ENCODE measurements at regions not wholly inside any gene's neighbourhood (a gene's known extent, or its start where the extent isn't known, plus 50 kb on each side); places are given as distances from the start of the nearest gene placed in this dataset.
A peak's percentile ranks its signal among the peaks of the same experiment; 100 is the strongest.

DNA sequence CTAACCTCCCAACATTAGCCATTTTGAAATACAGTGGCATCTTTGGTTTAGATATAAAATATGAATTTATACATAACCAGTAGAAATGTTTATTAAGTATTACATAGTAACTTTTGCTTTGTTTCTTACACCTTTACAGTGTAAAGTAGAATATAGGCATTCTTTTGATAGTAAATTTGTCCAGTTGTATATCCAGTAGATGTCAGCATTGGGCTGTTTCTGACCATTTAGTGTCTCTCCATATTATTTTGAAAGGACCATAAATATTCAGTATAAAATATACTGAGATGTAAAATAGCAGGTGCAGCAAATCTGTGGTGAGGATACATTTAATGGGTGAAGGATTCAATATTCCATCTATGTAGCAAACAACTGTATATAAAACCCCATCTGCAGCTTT, 115.8 kb upstream of the ZRANB2 start:
- H3K79me2 ChIP-seq (ENCODE audit: control insufficient read depth, low read length) = no peaks in the 10 kb centered on the region
- H3K4me2 ChIP-seq (ENCODE audit: low read length) = no peak overlapping the region
- H3K27ac ChIP-seq (ENCODE audit: low read depth, low read length) = no peak overlapping the region
- H3K4me3 ChIP-seq (ENCODE audit: low read length) = no peak overlapping the region
- no peaks in the 10 kb centered on the region for H3F3A ChIP-seq (ENCODE audit: control insufficient read depth, insufficient read depth)
- H3K36me3 ChIP-seq (ENCODE audit: control insufficient read depth, low read length) = no peaks in the 10 kb centered on the region
- H4K20me1 ChIP-seq (ENCODE audit: control insufficient read depth, insufficient read depth, low read depth, low read length) = no peaks in the 10 kb centered on the region
- TF ChIP-seq EZH2phosphoT487 (IDR thresholded peaks at IDR 0.05; ENCODE audit: borderline replicate concordance, low read length) = no peak
- TF ChIP-seq, protein P1, sequence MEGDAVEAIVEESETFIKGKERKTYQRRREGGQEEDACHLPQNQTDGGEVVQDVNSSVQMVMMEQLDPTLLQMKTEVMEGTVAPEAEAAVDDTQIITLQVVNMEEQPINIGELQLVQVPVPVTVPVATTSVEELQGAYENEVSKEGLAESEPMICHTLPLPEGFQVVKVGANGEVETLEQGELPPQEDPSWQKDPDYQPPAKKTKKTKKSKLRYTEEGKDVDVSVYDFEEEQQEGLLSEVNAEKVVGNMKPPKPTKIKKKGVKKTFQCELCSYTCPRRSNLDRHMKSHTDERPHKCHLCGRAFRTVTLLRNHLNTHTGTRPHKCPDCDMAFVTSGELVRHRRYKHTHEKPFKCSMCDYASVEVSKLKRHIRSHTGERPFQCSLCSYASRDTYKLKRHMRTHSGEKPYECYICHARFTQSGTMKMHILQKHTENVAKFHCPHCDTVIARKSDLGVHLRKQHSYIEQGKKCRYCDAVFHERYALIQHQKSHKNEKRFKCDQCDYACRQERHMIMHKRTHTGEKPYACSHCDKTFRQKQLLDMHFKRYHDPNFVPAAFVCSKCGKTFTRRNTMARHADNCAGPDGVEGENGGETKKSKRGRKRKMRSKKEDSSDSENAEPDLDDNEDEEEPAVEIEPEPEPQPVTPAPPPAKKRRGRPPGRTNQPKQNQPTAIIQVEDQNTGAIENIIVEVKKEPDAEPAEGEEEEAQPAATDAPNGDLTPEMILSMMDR (IDR thresholded peaks at IDR 0.05; ENCODE audit: low read depth, low read length, poor library complexity, severe bottlenecking) = peak; percentile 11
- no peaks in the 10 kb centered on the region for H3K27me3 ChIP-seq (ENCODE audit: control insufficient read depth, low read length)
- H3K4me1 ChIP-seq (ENCODE audit: control insufficient read depth, low read length) = no peaks in the 10 kb centered on the region
- no peaks in the 10 kb centered on the region for H3K9me3 ChIP-seq (ENCODE audit: control insufficient read depth, insufficient read depth, low read length)
- no peaks in the 10 kb centered on the region for H3K9me2 ChIP-seq (replicated peaks; ENCODE audit: control insufficient read depth, low read length)

DNA sequence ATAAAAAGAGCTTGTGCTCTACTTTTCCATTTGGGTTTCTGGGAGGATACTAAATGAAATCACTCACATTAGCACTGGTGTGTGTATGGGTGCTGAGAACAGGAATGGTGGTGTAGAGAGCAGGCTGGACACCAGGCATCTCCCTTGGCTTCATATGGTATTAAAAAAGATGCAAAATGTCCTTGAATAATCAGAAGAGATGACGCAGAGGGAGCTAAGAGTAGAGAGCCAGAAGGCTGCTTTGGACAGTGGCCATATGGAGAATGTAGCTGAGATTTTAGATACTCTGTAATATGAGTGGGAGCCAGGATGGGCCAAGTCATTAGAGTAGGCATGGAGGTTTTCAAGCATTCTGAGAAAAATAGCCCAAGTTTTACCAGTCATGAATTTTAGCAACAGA, 112.3 kb upstream of the ZRANB2 start:
- Histone ChIP-seq H3K79me2 (ENCODE audit: control insufficient read depth, low read length) (no peaks in the 10 kb centered on the region), H3K4me2 (ENCODE audit: low read length) (no peak overlapping the region), H3K9me3 (ENCODE audit: control insufficient read depth, insufficient read depth, low read length) (no peaks in the 10 kb centered on the region), H3K36me3 (ENCODE audit: control insufficient read depth, low read length) (no peaks in the 10 kb centered on the region), H3K27me3 (ENCODE audit: control insufficient read depth, low read length) (no peaks in the 10 kb centered on the region), H3F3A (ENCODE audit: control insufficient read depth, insufficient read depth) (no peaks in the 10 kb centered on the region), H4K20me1 (ENCODE audit: control insufficient read depth, insufficient read depth, low read depth, low read length) (no peaks in the 10 kb centered on the region), H3K4me3 (ENCODE audit: low read length) (no peak overlapping the region), H3K4me1 (ENCODE audit: control insufficient read depth, low read length) (no peaks in the 10 kb centered on the region), H3K27ac (ENCODE audit: low read depth, low read length) (no peak overlapping the region), H3K9me2 (replicated peaks; ENCODE audit: control insufficient read depth, low read length) (no peaks in the 10 kb centered on the region)
- no peak for TF ChIP-seq EZH2phosphoT487 (IDR thresholded peaks at IDR 0.05; ENCODE audit: borderline replicate concordance, low read length)
- TF ChIP-seq, protein P1 (IDR thresholded peaks at IDR 0.05; ENCODE audit: low read depth, low read length, poor library complexity, severe bottlenecking) = no peak

DNA sequence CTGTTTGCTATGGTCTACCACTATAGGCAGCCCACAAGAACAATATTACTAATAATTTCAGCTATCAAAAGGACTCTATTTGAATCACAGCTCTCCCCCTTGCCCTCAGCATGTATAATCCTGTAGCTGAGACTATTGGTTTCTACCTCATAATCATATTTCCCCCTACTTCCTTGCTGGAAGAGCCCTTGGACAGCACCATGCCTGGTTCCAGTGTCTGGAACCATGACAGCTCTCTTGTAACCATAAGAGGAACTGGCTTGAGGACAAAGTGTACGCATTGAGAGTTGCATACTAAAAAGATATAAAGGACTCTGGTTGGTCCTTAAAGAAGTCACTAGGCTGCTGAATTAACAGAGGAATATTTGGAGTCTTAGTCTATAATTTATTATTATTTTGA, 110.7 kb upstream of the ZRANB2 start:
- Histone ChIP-seq H3K79me2 (ENCODE audit: control insufficient read depth, low read length) (no peaks in the 10 kb centered on the region), H4K20me1 (ENCODE audit: control insufficient read depth, insufficient read depth, low read depth, low read length) (no peaks in the 10 kb centered on the region), H3K36me3 (ENCODE audit: control insufficient read depth, low read length) (no peaks in the 10 kb centered on the region), H3F3A (ENCODE audit: control insufficient read depth, insufficient read depth) (no peaks in the 10 kb centered on the region), H3K27me3 (ENCODE audit: control insufficient read depth, low read length) (no peaks in the 10 kb centered on the region), H3K27ac (ENCODE audit: low read depth, low read length) (no peak overlapping the region), H3K9me2 (replicated peaks; ENCODE audit: control insufficient read depth, low read length) (no peaks in the 10 kb centered on the region), H3K4me1 (ENCODE audit: control insufficient read depth, low read length) (no peaks in the 10 kb centered on the region), H3K4me3 (ENCODE audit: low read length) (no peak overlapping the region), H3K4me2 (ENCODE audit: low read length) (no peak overlapping the region), H3K9me3 (ENCODE audit: control insufficient read depth, insufficient read depth, low read length) (no peaks in the 10 kb centered on the region)
- no peak for TF ChIP-seq EZH2phosphoT487 (IDR thresholded peaks at IDR 0.05; ENCODE audit: borderline replicate concordance, low read length)
- TF ChIP-seq, protein P1 (IDR thresholded peaks at IDR 0.05; ENCODE audit: low read depth, low read length, poor library complexity, severe bottlenecking) = no peak

DNA sequence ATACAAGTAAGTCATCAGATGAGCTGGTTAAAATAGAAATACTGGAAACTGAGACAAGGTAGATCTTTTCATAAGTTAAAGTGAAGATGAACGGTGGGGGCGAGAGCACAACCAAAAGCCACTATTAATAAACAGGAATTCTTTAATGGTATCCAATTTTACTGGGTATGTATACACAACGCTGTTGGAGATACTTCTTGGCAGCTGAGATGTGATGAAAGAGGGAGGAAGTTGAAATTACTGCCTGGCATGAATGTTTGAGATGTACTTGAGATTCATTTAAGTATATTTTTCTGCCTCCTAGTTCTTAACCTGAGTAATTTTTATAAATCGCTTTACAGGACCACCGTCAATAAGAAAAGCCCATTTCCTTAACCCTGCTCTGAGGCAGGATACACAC, 110.0 kb upstream of the ZRANB2 start:
- H4K20me1 ChIP-seq (ENCODE audit: control insufficient read depth, insufficient read depth, low read depth, low read length) = no peaks in the 10 kb centered on the region
- no peaks in the 10 kb centered on the region for H3K36me3 ChIP-seq (ENCODE audit: control insufficient read depth, low read length)
- H3K4me3 ChIP-seq (ENCODE audit: low read length) = no peak overlapping the region
- TF ChIP-seq, protein P1 (IDR thresholded peaks at IDR 0.05; ENCODE audit: low read depth, low read length, poor library complexity, severe bottlenecking) = no peak
- TF ChIP-seq EZH2phosphoT487 (IDR thresholded peaks at IDR 0.05; ENCODE audit: borderline replicate concordance, low read length) = no peak
- no peak overlapping the region for H3K27ac ChIP-seq (ENCODE audit: low read depth, low read length)
- H3K4me1 ChIP-seq (ENCODE audit: control insufficient read depth, low read length) = no peaks in the 10 kb centered on the region
- H3K9me3 ChIP-seq (ENCODE audit: control insufficient read depth, insufficient read depth, low read length) = no peaks in the 10 kb centered on the region
- H3K9me2 ChIP-seq (replicated peaks; ENCODE audit: control insufficient read depth, low read length) = no peaks in the 10 kb centered on the region
- H3K79me2 ChIP-seq (ENCODE audit: control insufficient read depth, low read length) = no peaks in the 10 kb centered on the region
- no peak overlapping the region for H3K4me2 ChIP-seq (ENCODE audit: low read length)
- H3K27me3 ChIP-seq (ENCODE audit: control insufficient read depth, low read length) = no peaks in the 10 kb centered on the region
- H3F3A ChIP-seq (ENCODE audit: control insufficient read depth, insufficient read depth) = no peaks in the 10 kb centered on the region
